HL-60 (cell line): ENCODE measurements at regions not wholly inside any gene's neighbourhood (a gene's known extent, or its start where the extent isn't known, plus 50 kb on each side); places are given as distances from the start of the nearest gene placed in this dataset.

Experiments
- POLR2AphosphoS5 ChIP-seq: IDR thresholded peaks from 2 replicates; pipeline ENCODE4 v1.6.1; 2012; ENCODE audit warnings: low read depth
- REST ChIP-seq: IDR thresholded peaks from 2 replicates; pipeline ENCODE4 v1.6.1; 2012; ENCODE audit warnings: low read depth; ENCODE audit not compliant: insufficient replicate concordance

GRCh38 chr10:59077855-59078254 is 98.6 kb upstream of the PHYHIPL start:
- TF ChIP-seq REST: no peak
- TF ChIP-seq POLR2AphosphoS5: no peak
